Muscle layer of duodenum (tissue), 2 donors: ENCODE measurements at regions not wholly inside any gene's neighbourhood (a gene's known extent, or its start where the extent isn't known, plus 50 kb on each side); places are given as distances from the start of the nearest gene placed in this dataset.
"Not testable (repeated sequence)": the region's sequence is repeated elsewhere in the genome, so short reads cannot be mapped to it uniquely, and the experiment has no call there.

Experiments
- H3K27ac ChIP-seq: one replicate; pipeline ENCODE4 v1.7.0; 2013; ENCODE audit warnings: mild to moderate bottlenecking, low read length
- H3K27me3 ChIP-seq: one replicate; pipeline ENCODE4 v1.7.0; 2013; ENCODE audit warnings: low read depth, mild to moderate bottlenecking, control low read depth, low read length
- H3K36me3 ChIP-seq, 2 donors: one replicate each; pipeline ENCODE4 v1.7.0; 2013; ENCODE audit warnings: low read length in 2 of 2, control low read depth in 1 of 2, mild to moderate bottlenecking in 1 of 2; ENCODE audit not compliant: insufficient read depth in 2 of 2, control insufficient read depth in 1 of 2
- H3K4me1 ChIP-seq, 2 donors: one replicate each; pipeline ENCODE4 v1.7.0; 2013; ENCODE audit warnings: low read length in 2 of 2, mild to moderate bottlenecking in 2 of 2, control low read depth in 1 of 2, moderate library complexity in 1 of 2; ENCODE audit not compliant: insufficient read depth in 2 of 2, control insufficient read depth in 1 of 2
- H3K4me3 ChIP-seq, 2 donors: one replicate each; pipeline ENCODE4 v1.7.0; 2013; ENCODE audit warnings: low read length in 2 of 2, low read depth in 1 of 2, mild to moderate bottlenecking in 1 of 2
- H3K9me3 ChIP-seq, 2 donors: one replicate each; pipeline ENCODE4 v1.7.0; 2013; ENCODE audit warnings: low read length in 2 of 2, control low read depth in 1 of 2, mild to moderate bottlenecking in 1 of 2; ENCODE audit not compliant: control insufficient read depth in 1 of 2
- donor health status: healthy.

DNA sequence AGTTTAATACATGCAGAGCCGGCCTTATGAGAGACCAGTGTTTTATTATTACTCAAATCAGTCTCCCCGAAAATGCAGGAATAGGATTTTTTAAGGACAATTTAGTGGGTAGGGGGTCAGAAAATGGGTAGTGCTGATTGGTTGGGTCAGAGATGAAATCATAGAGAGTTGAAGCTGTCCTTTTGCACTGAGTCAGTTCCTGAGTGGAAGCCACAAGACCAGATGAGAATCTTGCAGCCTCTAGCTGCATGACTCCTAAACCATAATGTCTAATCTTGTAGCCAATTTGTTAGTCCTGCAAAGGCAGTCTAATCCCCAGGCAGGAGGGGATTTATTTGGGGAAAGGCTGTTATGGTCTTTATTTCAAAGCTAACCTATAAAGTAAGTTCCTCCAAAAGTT lies 1163.9 kb downstream of the DIAPH3 start:
- Histone ChIP-seq H3K9me3 (no peaks in the 10 kb centered on the region), H3K36me3 (no peaks in the 10 kb centered on the region), H3K27ac (no peak overlapping the region), H3K4me3 (no peak overlapping the region), H3K4me1 (no peaks in the 10 kb centered on the region), H3K27me3 (no peaks in the 10 kb centered on the region)

- Histone ChIP-seq H3K9me3 (no peaks in the 10 kb centered on the region), H3K4me1 (no peaks in the 10 kb centered on the region), H3K27me3 (no peaks in the 10 kb centered on the region), H3K36me3 (no peaks in the 10 kb centered on the region), H3K27ac (no peak overlapping the region), H3K4me3 (no peak overlapping the region)
Measured at GRCh38 chr13:59000770-59001169, 1163.0 kb downstream of the DIAPH3 start.

GRCh38 chr13:59012731-59013130 lies 1151.0 kb downstream of the DIAPH3 start:
- H3K36me3 ChIP-seq: no peaks in the 10 kb centered on the region
- no peaks in the 10 kb centered on the region for H3K9me3 ChIP-seq
- no peaks in the 10 kb centered on the region for H3K27me3 ChIP-seq
- H3K4me1 ChIP-seq: no peaks in the 10 kb centered on the region
- H3K27ac ChIP-seq: no peak overlapping the region
- H3K4me3 ChIP-seq: no peak overlapping the region

- Histone ChIP-seq H3K27ac (no peak overlapping the region), H3K9me3 (no peaks in the 10 kb centered on the region), H3K4me1 (no peaks in the 10 kb centered on the region), H3K36me3 (no peaks in the 10 kb centered on the region), H3K27me3 (no peaks in the 10 kb centered on the region), H3K4me3 (no peak overlapping the region)
Measured at GRCh38 chr13:59016250-59016649, 1147.5 kb downstream of the DIAPH3 start.

DNA sequence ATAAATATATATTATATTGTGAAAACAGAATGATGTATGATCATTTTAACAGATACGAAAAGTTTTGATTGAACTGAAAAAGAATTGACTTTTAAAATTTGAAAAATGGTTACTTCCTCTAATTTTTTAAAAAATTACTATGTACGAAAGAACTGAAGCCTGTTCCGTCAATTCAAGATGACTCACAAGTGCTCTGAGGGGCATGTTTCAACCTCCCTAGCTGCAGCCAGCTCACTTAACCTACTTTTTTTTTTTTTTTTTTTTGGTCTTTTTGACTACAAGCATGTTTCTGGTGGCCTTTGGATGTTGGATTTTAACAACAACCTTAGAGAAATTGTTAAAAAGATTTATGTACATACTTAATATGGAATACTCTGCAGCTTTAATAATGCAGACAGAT lies 1139.3 kb downstream of the DIAPH3 start:
- H3K36me3 ChIP-seq: no peaks in the 10 kb centered on the region
- no peak overlapping the region for H3K27ac ChIP-seq
- H3K4me3 ChIP-seq: no peak overlapping the region
- H3K9me3 ChIP-seq: no peaks in the 10 kb centered on the region
- H3K27me3 ChIP-seq: no peaks in the 10 kb centered on the region
- H3K4me1 ChIP-seq: no peaks in the 10 kb centered on the region

GRCh38 chr13:59034198-59034597 lies 1129.5 kb downstream of the DIAPH3 start:
- no peaks in the 10 kb centered on the region for H3K36me3 ChIP-seq
- H3K4me1 ChIP-seq: no peaks in the 10 kb centered on the region
- no peak overlapping the region for H3K4me3 ChIP-seq
- no peak overlapping the region for H3K27ac ChIP-seq
- no peaks in the 10 kb centered on the region for H3K27me3 ChIP-seq
- H3K9me3 ChIP-seq: no peaks in the 10 kb centered on the region

GRCh38 chr13:59038824-59039223 lies 1124.9 kb downstream of the DIAPH3 start:
- Histone ChIP-seq H3K9me3 (no peaks in the 10 kb centered on the region), H3K36me3 (no peaks in the 10 kb centered on the region), H3K27me3 (no peaks in the 10 kb centered on the region), H3K27ac (no peak overlapping the region), H3K4me1 (no peaks in the 10 kb centered on the region), H3K4me3 (no peak overlapping the region)

DNA sequence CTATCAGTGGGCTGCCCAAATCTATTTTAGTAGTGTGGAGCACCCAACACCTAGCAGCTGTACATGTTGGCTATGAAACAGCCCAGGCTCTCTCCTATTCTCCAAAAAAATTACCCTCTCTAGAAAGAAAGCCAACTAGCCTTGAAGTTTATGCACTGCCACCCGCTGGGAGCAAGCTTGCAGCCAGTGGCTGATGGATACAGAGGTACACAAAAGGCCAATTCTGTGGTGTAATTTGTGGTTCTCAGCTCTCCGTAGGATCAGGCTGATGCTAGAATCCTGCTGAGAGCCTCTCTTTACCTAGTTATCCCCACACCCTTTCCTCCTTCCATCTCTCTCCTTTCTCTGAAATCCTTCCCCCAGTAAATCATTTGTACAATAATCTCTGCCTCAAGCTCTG lies 1120.7 kb downstream of the DIAPH3 start:
- Histone ChIP-seq H3K9me3 (no peaks in the 10 kb centered on the region), H3K36me3 (no peaks in the 10 kb centered on the region), H3K4me1 (no peaks in the 10 kb centered on the region), H3K27ac (no peak overlapping the region), H3K4me3 (no peak overlapping the region), H3K27me3 (no peaks in the 10 kb centered on the region)

DNA sequence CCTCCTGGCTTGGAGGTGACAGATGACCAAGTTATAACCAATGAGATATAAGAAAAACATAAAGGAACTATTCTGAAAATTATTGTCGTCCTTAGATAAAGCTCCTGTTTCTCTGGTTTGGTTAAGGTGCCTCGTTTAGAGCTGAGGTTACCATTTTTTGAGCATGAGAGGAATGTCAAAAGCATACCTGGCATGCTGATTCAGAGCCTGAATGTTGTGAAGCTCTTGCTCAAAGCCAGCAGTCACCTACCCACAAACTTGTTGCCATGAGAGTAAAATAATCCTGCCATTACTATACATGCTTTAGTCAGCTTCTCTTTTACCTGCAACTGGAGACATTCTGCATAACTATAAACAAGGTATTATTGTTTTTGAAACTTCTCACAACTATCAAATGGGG lies 1116.2 kb downstream of the DIAPH3 start:
- no peaks in the 10 kb centered on the region for H3K27me3 ChIP-seq
- H3K4me3 ChIP-seq: no peak overlapping the region
- H3K36me3 ChIP-seq: no peaks in the 10 kb centered on the region
- H3K9me3 ChIP-seq: no peaks in the 10 kb centered on the region
- no peak overlapping the region for H3K27ac ChIP-seq
- no peaks in the 10 kb centered on the region for H3K4me1 ChIP-seq

GRCh38 chr13:59061621-59062020 lies 1102.1 kb downstream of the DIAPH3 start:
- Histone ChIP-seq H3K36me3 (no peaks in the 10 kb centered on the region), H3K27me3 (no peaks in the 10 kb centered on the region), H3K4me1 (no peaks in the 10 kb centered on the region), H3K27ac (no peak overlapping the region), H3K4me3 (no peak overlapping the region), H3K9me3 (no peaks in the 10 kb centered on the region)

GRCh38 chr13:59064042-59064441 lies 1099.7 kb downstream of the DIAPH3 start:
- H3K27me3 ChIP-seq: no peaks in the 10 kb centered on the region
- no peaks in the 10 kb centered on the region for H3K9me3 ChIP-seq
- no peaks in the 10 kb centered on the region for H3K36me3 ChIP-seq
- no peak overlapping the region for H3K27ac ChIP-seq
- H3K4me1 ChIP-seq: no peaks in the 10 kb centered on the region
- H3K4me3 ChIP-seq: no peak overlapping the region

- H3K27me3 ChIP-seq, H3K4me3 ChIP-seq, H3K27ac ChIP-seq, H3K9me3 ChIP-seq, H3K36me3 ChIP-seq, H3K4me1 ChIP-seq: not testable (repeated sequence)
Measured at GRCh38 chr13:59076386-59076785, 1087.3 kb downstream of the DIAPH3 start.
